Fibroblast of lung (primary cell): ENCODE measurements at regions not wholly inside any gene's neighbourhood (a gene's known extent, or its start where the extent isn't known, plus 50 kb on each side); places are given as distances from the start of the nearest gene placed in this dataset.

Experiments used
- DNase-seq, 2 donors: peaks; one replicate each; pipeline versions ENCODE4 v3.0.0 to v3.0.0-alpha.2; 2010; ENCODE audit warnings: low read depth in 2 of 2
- H2AFZ ChIP-seq: 2 replicates; pipeline ENCODE4 v1.5.1; 2012; ENCODE audit warnings: low read length, control low read depth, inconsistent platforms
- H3K27ac ChIP-seq: 2 replicates; pipeline ENCODE4 v1.5.1; 2011; ENCODE audit warnings: low read length, control low read depth; ENCODE audit not compliant: insufficient read depth
- H3K27me3 ChIP-seq: 2 replicates; pipeline ENCODE4 v1.5.1; 2011; ENCODE audit warnings: mild to moderate bottlenecking, low read length; ENCODE audit not compliant: control insufficient read depth, insufficient read depth
- H3K36me3 ChIP-seq: 2 replicates; pipeline ENCODE4 v1.5.1; 2011; ENCODE audit warnings: low read length; ENCODE audit not compliant: control insufficient read depth, insufficient read depth
- H3K4me1 ChIP-seq: 2 replicates; pipeline ENCODE4 v1.5.1; 2011; ENCODE audit warnings: low read length; ENCODE audit not compliant: control insufficient read depth, insufficient read depth; ENCODE audit errors: extremely low read depth
- H3K4me2 ChIP-seq: 2 replicates; pipeline ENCODE4 v1.5.1; 2011; ENCODE audit warnings: low read length, control low read depth; ENCODE audit not compliant: insufficient read depth; ENCODE audit errors: extremely low read depth
- H3K4me3 ChIP-seq, 4 experiments: fragments of 200-600 bp in 1 of 4; sonication (generic) in 1 of 4; replicated peaks in 1 of 4; 2 replicates each; pipeline ENCODE4 v1.5.1; 2011 to 2016; ENCODE audit warnings: low read length in 4 of 4, low read depth in 3 of 4, mild to moderate bottlenecking in 3 of 4, control low read depth in 2 of 4, inconsistent platforms in 1 of 4, mixed read lengths in 1 of 4; ENCODE audit not compliant: insufficient read depth in 1 of 4; ENCODE audit errors: control extremely low read depth in 1 of 4
- H3K79me2 ChIP-seq: 2 replicates; pipeline ENCODE4 v1.5.1; 2012; ENCODE audit warnings: mild to moderate bottlenecking, low read length, inconsistent platforms; ENCODE audit not compliant: control insufficient read depth, insufficient read depth
- H3K9ac ChIP-seq: 2 replicates; pipeline ENCODE4 v1.5.1; 2011; ENCODE audit warnings: mild to moderate bottlenecking, low read length, control low read depth; ENCODE audit not compliant: insufficient read depth
- H3K9me3 ChIP-seq: 2 replicates; pipeline ENCODE4 v1.5.1; 2012; ENCODE audit warnings: low read depth, low read length; ENCODE audit not compliant: control insufficient read depth, insufficient read depth
- H4K20me1 ChIP-seq: 2 replicates; pipeline ENCODE4 v1.5.1; 2011; ENCODE audit warnings: low read length; ENCODE audit not compliant: control insufficient read depth, insufficient read depth; ENCODE audit errors: extremely low read depth
- CTCF ChIP-seq, 2 donors: IDR thresholded peaks in 1 of 2; conservative IDR thresholded peaks in 1 of 2; 1 replicate in 1 of 2; 2 replicates in 1 of 2; pipeline ENCODE4 v1.5.1; 2011 to 2012; ENCODE audit warnings: low read length in 2 of 2, control low read depth in 1 of 2, inconsistent platforms in 1 of 2, low read depth in 1 of 2, mild to moderate bottlenecking in 1 of 2
- EZH2 ChIP-seq: IDR thresholded peaks from 2 replicates; pipeline ENCODE4 v1.5.1; 2012; ENCODE audit warnings: low read length, control low read depth, mild to moderate bottlenecking; ENCODE audit errors: missing control alignments

GRCh38 chr21:41107602-41108001 is 60.4 kb upstream of the BACE2 start:
- Histone ChIP-seq H3K79me2 (no peaks in the 10 kb centered on the region), H4K20me1 (no peaks in the 10 kb centered on the region), H3K9ac (no peak overlapping the region), H2AFZ (no peak overlapping the region), H3K36me3 (no peaks in the 10 kb centered on the region), H3K27me3 (no peaks in the 10 kb centered on the region), H3K9me3 (no peaks in the 10 kb centered on the region), H3K4me3 (no peak overlapping the region), H3K27ac (no peak overlapping the region), H3K4me1 (no peaks in the 10 kb centered on the region), H3K4me2 (no peak overlapping the region)
- no peak for DNase-seq
- TF ChIP-seq EZH2 (no peak), CTCF (conservative IDR thresholded peaks at IDR 0.05 in 1 of 2, IDR thresholded peaks at IDR 0.05 in 1 of 2; ENCODE audit: low read depth in 1 of 2, low read length in 2 of 2) (no peak)

DNA sequence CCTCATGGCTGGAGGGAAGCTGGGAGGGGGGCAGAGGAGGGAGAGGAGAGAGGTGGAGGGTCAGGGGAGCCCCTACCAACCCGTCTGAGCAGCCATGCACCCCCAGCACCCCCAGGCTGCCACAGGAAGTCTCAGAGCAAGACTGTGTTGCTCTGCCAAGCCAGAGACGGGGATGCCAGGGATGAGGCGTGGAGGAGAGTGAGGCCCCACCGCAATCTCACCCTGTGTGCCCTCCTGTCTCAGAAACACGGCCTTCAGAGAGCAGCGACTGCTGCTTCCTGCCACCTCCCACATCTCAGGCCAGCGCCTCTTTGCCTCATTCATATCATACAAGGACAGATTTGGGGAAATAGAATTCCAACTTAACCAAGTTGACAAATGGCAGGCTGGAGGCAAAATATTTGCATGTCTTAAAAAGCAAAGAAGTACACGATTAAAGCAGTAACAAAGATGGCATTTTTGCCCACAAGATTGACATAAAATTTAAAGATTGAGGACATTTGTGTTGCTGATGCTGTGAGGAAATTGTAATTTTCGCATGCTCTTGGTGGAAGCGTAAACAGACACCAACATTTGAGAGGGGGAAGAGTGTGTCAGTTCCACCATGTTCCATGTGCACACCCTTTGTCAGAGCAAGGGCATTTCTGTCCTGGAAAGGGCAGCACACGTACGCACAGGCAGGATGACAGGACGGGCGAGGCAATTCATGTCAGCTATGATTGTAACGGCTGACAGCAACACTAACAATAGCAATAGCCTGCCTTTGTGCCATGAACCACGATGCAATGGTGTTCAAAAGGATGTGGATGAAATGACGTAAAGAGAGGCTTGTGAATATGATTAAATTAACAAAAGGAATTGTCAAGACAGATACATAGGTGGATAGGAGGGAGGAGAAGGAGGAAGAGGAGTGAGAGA is 59.0 kb upstream of the BACE2 start:
- H3K79me2 ChIP-seq, result no peaks in the 10 kb centered on the region
- DNase-seq, result no peak
- no peaks in the 10 kb centered on the region for H3K27me3 ChIP-seq
- no peak overlapping the region for H2AFZ ChIP-seq
- no peak overlapping the region for H3K4me2 ChIP-seq
- no peaks in the 10 kb centered on the region for H3K9me3 ChIP-seq
- no peak overlapping the region for H3K4me3 ChIP-seq
- H3K9ac ChIP-seq, result no peak overlapping the region
- no peaks in the 10 kb centered on the region for H4K20me1 ChIP-seq
- no peaks in the 10 kb centered on the region for H3K4me1 ChIP-seq
- TF ChIP-seq CTCF (conservative IDR thresholded peaks at IDR 0.05 in 1 of 2, IDR thresholded peaks at IDR 0.05 in 1 of 2; ENCODE audit: low read depth in 1 of 2, low read length in 2 of 2) (no peak), EZH2 (no peak)
- no peaks in the 10 kb centered on the region for H3K36me3 ChIP-seq
- H3K27ac ChIP-seq, result no peak overlapping the region

GRCh38 chr21:41110161-41110560 is 57.8 kb upstream of the BACE2 start:
- Histone ChIP-seq H3K9me3 (no peaks in the 10 kb centered on the region), H3K4me3 (no peak overlapping the region), H3K79me2 (no peaks in the 10 kb centered on the region), H4K20me1 (no peaks in the 10 kb centered on the region), H3K36me3 (no peaks in the 10 kb centered on the region), H2AFZ (no peak overlapping the region), H3K27me3 (no peaks in the 10 kb centered on the region), H3K27ac (no peak overlapping the region), H3K4me1 (no peaks in the 10 kb centered on the region), H3K4me2 (no peak overlapping the region), H3K9ac (no peak overlapping the region)
- TF ChIP-seq CTCF (conservative IDR thresholded peaks at IDR 0.05 in 1 of 2, IDR thresholded peaks at IDR 0.05 in 1 of 2; ENCODE audit: low read depth in 1 of 2, low read length in 2 of 2), result no peak
- no peak for TF ChIP-seq EZH2
- DNase-seq, result no peak
